ENCODE measurements at regions not wholly inside any gene's neighbourhood (a gene's known extent, or its start where the extent isn't known, plus 50 kb on each side); places are given as distances from the start of the nearest gene placed in this dataset.

DNA sequence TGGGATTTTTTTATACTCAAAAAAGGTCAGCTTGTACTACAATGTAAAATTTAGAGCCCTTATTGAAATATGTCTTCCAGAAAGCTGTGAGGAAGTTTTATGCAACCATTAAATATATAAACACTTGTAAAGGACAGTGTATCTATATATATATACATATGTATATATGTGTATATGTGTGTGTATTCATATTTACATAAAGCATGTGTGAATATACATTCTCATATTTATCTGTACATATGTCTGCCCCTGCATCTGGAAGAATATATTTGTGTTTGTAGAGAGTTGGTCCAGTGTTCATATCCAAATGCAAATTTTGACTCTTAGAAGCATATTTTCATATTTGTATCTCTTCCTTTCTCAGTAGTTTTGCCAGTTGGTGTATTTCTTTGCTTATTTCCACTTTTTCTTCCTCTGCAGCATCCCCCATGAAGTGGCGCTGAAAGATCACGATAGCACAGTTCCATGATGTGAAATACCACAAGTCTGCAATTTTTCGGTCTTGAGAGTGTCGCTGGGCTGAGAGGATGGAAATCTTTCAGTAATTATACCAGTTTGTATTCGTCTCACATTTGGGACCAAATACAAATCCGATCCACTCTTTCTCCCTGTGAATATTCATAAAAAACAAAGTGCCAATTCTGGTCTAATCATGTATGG, 311.7 kb upstream of the DPH6 start:
- TF ChIP-seq, protein P1, sequence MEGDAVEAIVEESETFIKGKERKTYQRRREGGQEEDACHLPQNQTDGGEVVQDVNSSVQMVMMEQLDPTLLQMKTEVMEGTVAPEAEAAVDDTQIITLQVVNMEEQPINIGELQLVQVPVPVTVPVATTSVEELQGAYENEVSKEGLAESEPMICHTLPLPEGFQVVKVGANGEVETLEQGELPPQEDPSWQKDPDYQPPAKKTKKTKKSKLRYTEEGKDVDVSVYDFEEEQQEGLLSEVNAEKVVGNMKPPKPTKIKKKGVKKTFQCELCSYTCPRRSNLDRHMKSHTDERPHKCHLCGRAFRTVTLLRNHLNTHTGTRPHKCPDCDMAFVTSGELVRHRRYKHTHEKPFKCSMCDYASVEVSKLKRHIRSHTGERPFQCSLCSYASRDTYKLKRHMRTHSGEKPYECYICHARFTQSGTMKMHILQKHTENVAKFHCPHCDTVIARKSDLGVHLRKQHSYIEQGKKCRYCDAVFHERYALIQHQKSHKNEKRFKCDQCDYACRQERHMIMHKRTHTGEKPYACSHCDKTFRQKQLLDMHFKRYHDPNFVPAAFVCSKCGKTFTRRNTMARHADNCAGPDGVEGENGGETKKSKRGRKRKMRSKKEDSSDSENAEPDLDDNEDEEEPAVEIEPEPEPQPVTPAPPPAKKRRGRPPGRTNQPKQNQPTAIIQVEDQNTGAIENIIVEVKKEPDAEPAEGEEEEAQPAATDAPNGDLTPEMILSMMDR (IDR thresholded peaks at IDR 0.05), result no peak
- TF ChIP-seq POLR2A (IDR thresholded peaks at IDR 0.05), result no peak

All from gastroesophageal sphincter (tissue), 3 donors.